Endothelial cell of umbilical vein (primary cell): ENCODE measurements at regions not wholly inside any gene's neighbourhood (a gene's known extent, or its start where the extent isn't known, plus 50 kb on each side); places are given as distances from the start of the nearest gene placed in this dataset.

ENCODE experiments used
- BruUV-seq: library from RNA; stranded (reverse); fragments of 400-500 nt; replicated peaks from 2 replicates; lab custom pipeline; 2021; lab: Mats Ljungman, UMichigan
- CTCF ChIA-PET: fragments of 300-600, 350-600 bp; sonication (Branson Sonifier 250); formaldehyde crosslinking; loops from one replicate; lab custom pipeline; 2021; ENCODE audit warnings: antibody characterized with exemption, inconsistent platforms; lab: Charles Lee
- POLR2A ChIA-PET: fragments of 300-600, 350-600 bp; sonication (Branson Sonifier 250); formaldehyde crosslinking; loops from one replicate; lab custom pipeline; 2021; ENCODE audit warnings: antibody characterized with exemption, inconsistent platforms; lab: Charles Lee
- DNase-seq: peaks from one replicate; pipeline ENCODE4 v3.0.0-alpha.2; 2011; ENCODE audit warnings: low read depth, low spot score
- FAIRE-seq: peaks from 2 replicates; lab custom pipeline; 2011; peaks lifted over from hg19 to GRCh38; lab: Jason Lieb, UNC
- H2AFZ ChIP-seq: 2 replicates; pipeline ENCODE4 v1.6.0; 2012; ENCODE audit warnings: low read depth, low read length, control low read depth, inconsistent platforms
- H3K27ac ChIP-seq: 2 replicates; pipeline ENCODE4 v1.5.1; 2011; ENCODE audit warnings: low read depth, mild to moderate bottlenecking, control low read depth, low read length, moderate library complexity; ENCODE audit not compliant: insufficient read depth
- H3K27me3 ChIP-seq, 2 experiments: 2 replicates each; pipeline versions ENCODE4 v1.6.0 to v1.6.1; 2011; ENCODE audit warnings: low read length in 2 of 2, mixed read lengths in 1 of 2; ENCODE audit not compliant: control insufficient read depth in 2 of 2, insufficient read depth in 2 of 2
- H3K36me3 ChIP-seq, 2 experiments: 2 replicates in 1 of 2; 3 replicates in 1 of 2; pipeline ENCODE4 v1.5.1; 2011; ENCODE audit warnings: low read length in 2 of 2, mild to moderate bottlenecking in 1 of 2, moderate library complexity in 1 of 2; ENCODE audit not compliant: control insufficient read depth in 2 of 2, insufficient read depth in 2 of 2; ENCODE audit errors: extremely low read depth in 1 of 2
- H3K4me1 ChIP-seq: 3 replicates; pipeline ENCODE4 v1.5.1; 2011; ENCODE audit warnings: mild to moderate bottlenecking, low read length; ENCODE audit not compliant: control insufficient read depth, insufficient read depth; ENCODE audit errors: extremely low read depth
- H3K4me2 ChIP-seq: 2 replicates; pipeline ENCODE4 v1.6.1; 2011; ENCODE audit warnings: low read length, control low read depth, mixed read lengths; ENCODE audit not compliant: insufficient read depth
- H3K4me3 ChIP-seq, 3 experiments: fragments of 200-600 bp in 1 of 3; sonication (generic), shearing (Covaris generic) in 1 of 3; replicated peaks in 1 of 3; 2 replicates each; pipeline ENCODE4 v1.5.1; 2011 to 2016; ENCODE audit warnings: control low read depth in 3 of 3, low read length in 3 of 3, mild to moderate bottlenecking in 2 of 3, inconsistent platforms in 1 of 3, low read depth in 1 of 3, moderate library complexity in 1 of 3; ENCODE audit not compliant: insufficient read depth in 1 of 3
- H3K79me2 ChIP-seq: 2 replicates; pipeline ENCODE4 v1.6.0; 2012; ENCODE audit warnings: low read length, inconsistent platforms; ENCODE audit not compliant: control insufficient read depth, insufficient read depth
- H3K9ac ChIP-seq: replicated peaks from 2 replicates; pipeline ENCODE3; 2011; ENCODE audit warnings: low read length, control low read depth; ENCODE audit not compliant: insufficient read depth; ENCODE audit errors: extremely low read depth
- H3K9me1 ChIP-seq: replicated peaks from 3 replicates; pipeline ENCODE4 v1.6.0; 2011; ENCODE audit warnings: mild to moderate bottlenecking, low read length; ENCODE audit not compliant: control insufficient read depth, insufficient read depth; ENCODE audit errors: extremely low read depth
- H3K9me3 ChIP-seq: replicated peaks from 2 replicates; pipeline ENCODE4 v1.5.1; 2012; ENCODE audit warnings: low read length, inconsistent platforms; ENCODE audit not compliant: control insufficient read depth, insufficient read depth
- H4K20me1 ChIP-seq: replicated peaks from 2 replicates; pipeline ENCODE3; 2011; ENCODE audit warnings: mild to moderate bottlenecking, low read length; ENCODE audit not compliant: control insufficient read depth, insufficient read depth; ENCODE audit errors: extremely low read depth
- FOS ChIP-seq: IDR thresholded peaks from 2 replicates; pipeline ENCODE4 v1.6.1; 2011; ENCODE audit warnings: mild to moderate bottlenecking, low read length, moderate library complexity, borderline replicate concordance; ENCODE audit not compliant: insufficient read depth
- GATA2 ChIP-seq: IDR thresholded peaks from 2 replicates; pipeline ENCODE4 v1.7.0; 2011; ENCODE audit warnings: low read depth, mild to moderate bottlenecking, moderate library complexity, mixed read lengths, low read length; ENCODE audit not compliant: insufficient read length, insufficient read depth
- JUN ChIP-seq: IDR thresholded peaks from 2 replicates; pipeline ENCODE4 v1.6.1; 2011; ENCODE audit warnings: borderline replicate concordance, low read depth; ENCODE audit not compliant: insufficient read length, insufficient read depth
- POLR2AphosphoS5 ChIP-seq: IDR thresholded peaks from 2 replicates; pipeline ENCODE4 v1.6.1; 2012; ENCODE audit warnings: low read depth, mild to moderate bottlenecking, control low read depth, low read length, moderate library complexity; ENCODE audit not compliant: insufficient read depth
- dilution Hi-C: fragments of 300-500 bp; cut with MboI; formaldehyde crosslinking; loops from one replicate; pipeline ENCODE4 v1.15.0; 2019; ENCODE audit warnings: low sequenced_read_pairs; ENCODE audit not compliant: extremely low pct_ligation_motif_present
- intact Hi-C: fragments of 100-400 bp; cut with micrococcal nuclease; formaldehyde crosslinking; loops from one replicate; pipeline ENCODE4 v1.10.0; 2022

GRCh38 chr9:99431103-99431502, 209.0 kb downstream of the SEC61B start:
- H4K20me1 ChIP-seq = no peaks in the 10 kb centered on the region
- no peaks in the 10 kb centered on the region for H3K9me3 ChIP-seq
- dilution Hi-C loops (no loop called here), intact Hi-C loops (loop anchor here (5.0 kb wide), 2 partner anchors 249 to 391 kb away; partner anchors contain the start of gene NR4A3)
- ChIA-PET POLR2A (no interaction called here), CTCF (interaction anchor here (0.7 to 1.3 kb wide), 5 partner anchors 22 to 247 kb away, joined by 3 to 4 read pairs (median 3); no protein-coding TSS in a partner anchor)
- FAIRE-seq (peak; percentile 68), DNase-seq (peak; percentile 87)
- no peaks in the 10 kb centered on the region for H3K79me2 ChIP-seq
- H3K4me3 ChIP-seq = no peak overlapping the region
- peak overlapping the region; percentile 11 for H3K27ac ChIP-seq
- H3K9ac ChIP-seq = no peak overlapping the region
- TF ChIP-seq GATA2 (peak; percentile 85), FOS (no peak), JUN (peak; percentile 19)
- BruUV-seq = no TSS peak
- H3K27me3 ChIP-seq = no peaks in the 10 kb centered on the region
- peaks cover 30% of the 10 kb centered on the region for H3K4me1 ChIP-seq
- H2AFZ ChIP-seq = no peak overlapping the region
- no peaks in the 10 kb centered on the region for H3K9me1 ChIP-seq
- no peaks in the 10 kb centered on the region for H3K36me3 ChIP-seq
- H3K4me2 ChIP-seq = peak overlapping the region; percentile 3

GRCh38 chr9:99432075-99432474, 210.0 kb downstream of the SEC61B start:
- no peaks in the 10 kb centered on the region for H3K36me3 ChIP-seq
- H4K20me1 ChIP-seq = no peaks in the 10 kb centered on the region
- no peak overlapping the region for H3K27ac ChIP-seq
- FAIRE-seq = no peak
- H3K79me2 ChIP-seq = no peaks in the 10 kb centered on the region
- no peak overlapping the region for H2AFZ ChIP-seq
- no TSS peak for BruUV-seq
- ChIA-PET POLR2A (no interaction called here), CTCF (interaction anchor here (1.1 kb wide), 1 partner anchor 23 kb away, joined by 3 read pairs; no protein-coding TSS in a partner anchor)
- H3K4me1 ChIP-seq = peaks cover 30% of the 10 kb centered on the region
- no peak overlapping the region for H3K4me2 ChIP-seq
- TF ChIP-seq POLR2AphosphoS5 = no peak
- intact Hi-C loops (loop anchor here (2.0 to 5.0 kb wide), 4 partner anchors 15 to 390 kb away; partner anchors contain the start of gene NR4A3), dilution Hi-C loops (no loop called here)
- H3K4me3 ChIP-seq = no peak overlapping the region
- no peaks in the 10 kb centered on the region for H3K9me1 ChIP-seq
- no peak overlapping the region for H3K9ac ChIP-seq
- no peaks in the 10 kb centered on the region for H3K9me3 ChIP-seq
- H3K27me3 ChIP-seq = no peaks in the 10 kb centered on the region
- DNase-seq = no peak
